ENCODE measurements at regions not wholly inside any gene's neighbourhood (a gene's known extent, or its start where the extent isn't known, plus 50 kb on each side); places are given as distances from the start of the nearest gene placed in this dataset.

- H3K4me3 Mint-ChIP-seq, result no peak overlapping the region
- H3K9me3 Mint-ChIP-seq, result peaks cover 16% of the 10 kb centered on the region
- intact Hi-C loops (cut with micrococcal nuclease), result no loop called here
- H3K27me3 Mint-ChIP-seq, result peaks cover 1% of the 10 kb centered on the region
- DNase-seq, result no peak
- H3K27ac Mint-ChIP-seq, result no peak overlapping the region
- H3K36me3 Mint-ChIP-seq (ENCODE audit: low read depth), result peaks cover 2% of the 10 kb centered on the region
- peaks cover 1% of the 10 kb centered on the region for H3K4me1 Mint-ChIP-seq
Observed at GRCh38 chr12:116642106-116642505, 82.9 kb downstream of the MAP1LC3B2 start.

- no peak overlapping the region for H3K27ac Mint-ChIP-seq
- intact Hi-C loops (cut with micrococcal nuclease), result no loop called here
- no peak for DNase-seq
- H3K4me1 Mint-ChIP-seq, result peaks cover 1% of the 10 kb centered on the region
- peaks cover 2% of the 10 kb centered on the region for H3K36me3 Mint-ChIP-seq (ENCODE audit: low read depth)
- no peak overlapping the region for H3K4me3 Mint-ChIP-seq
- peaks cover 12% of the 10 kb centered on the region for H3K9me3 Mint-ChIP-seq
- H3K27me3 Mint-ChIP-seq, result peaks cover 14% of the 10 kb centered on the region
Observed at GRCh38 chr12:116640281-116640680, 81.1 kb downstream of the MAP1LC3B2 start.

GRCh38 chr12:116639765-116640164, 80.6 kb downstream of the MAP1LC3B2 start:
- H3K27me3 Mint-ChIP-seq, result peaks cover 17% of the 10 kb centered on the region
- no peak overlapping the region for H3K27ac Mint-ChIP-seq
- no peak for DNase-seq
- H3K9me3 Mint-ChIP-seq, result peaks cover 12% of the 10 kb centered on the region
- H3K36me3 Mint-ChIP-seq (ENCODE audit: low read depth), result peaks cover 2% of the 10 kb centered on the region
- intact Hi-C loops (cut with micrococcal nuclease), result no loop called here
- H3K4me1 Mint-ChIP-seq, result peaks cover 1% of the 10 kb centered on the region
- no peak overlapping the region for H3K4me3 Mint-ChIP-seq

- no peaks in the 10 kb centered on the region for H3K36me3 Mint-ChIP-seq (ENCODE audit: low read depth)
- peaks cover 1% of the 10 kb centered on the region for H3K4me1 Mint-ChIP-seq
- intact Hi-C loops (cut with micrococcal nuclease), result no loop called here
- H3K27me3 Mint-ChIP-seq, result peaks cover 26% of the 10 kb centered on the region
- no peak overlapping the region for H3K4me3 Mint-ChIP-seq
- no peak for DNase-seq
- no peak overlapping the region for H3K27ac Mint-ChIP-seq
- H3K9me3 Mint-ChIP-seq, result peaks cover 8% of the 10 kb centered on the region
Observed at GRCh38 chr12:116638376-116638775, 79.2 kb downstream of the MAP1LC3B2 start.

GRCh38 chr12:116637589-116638150, 78.5 kb downstream of the MAP1LC3B2 start:
- H3K9me3 Mint-ChIP-seq, result peaks cover 6% of the 10 kb centered on the region
- H3K27ac Mint-ChIP-seq, result no peak overlapping the region
- H3K4me3 Mint-ChIP-seq, result no peak overlapping the region
- no peaks in the 10 kb centered on the region for H3K36me3 Mint-ChIP-seq (ENCODE audit: low read depth)
- DNase-seq, result no peak
- peaks cover 1% of the 10 kb centered on the region for H3K4me1 Mint-ChIP-seq
- intact Hi-C loops (cut with micrococcal nuclease), result no loop called here
- peaks cover 28% of the 10 kb centered on the region for H3K27me3 Mint-ChIP-seq

GRCh38 chr12:116636608-116637519, 77.7 kb downstream of the MAP1LC3B2 start:
- no peak overlapping the region for H3K27ac Mint-ChIP-seq
- H3K36me3 Mint-ChIP-seq (ENCODE audit: low read depth), result no peaks in the 10 kb centered on the region
- H3K27me3 Mint-ChIP-seq, result peaks cover 28% of the 10 kb centered on the region
- intact Hi-C loops (cut with micrococcal nuclease), result no loop called here
- no peaks in the 10 kb centered on the region for H3K9me3 Mint-ChIP-seq
- no peak for DNase-seq
- no peaks in the 10 kb centered on the region for H3K4me1 Mint-ChIP-seq
- no peak overlapping the region for H3K4me3 Mint-ChIP-seq

- no peaks in the 10 kb centered on the region for H3K9me3 Mint-ChIP-seq
- H3K36me3 Mint-ChIP-seq (ENCODE audit: low read depth), result no peaks in the 10 kb centered on the region
- no peak overlapping the region for H3K27ac Mint-ChIP-seq
- DNase-seq, result no peak
- H3K4me3 Mint-ChIP-seq, result no peak overlapping the region
- no peaks in the 10 kb centered on the region for H3K4me1 Mint-ChIP-seq
- peaks cover 30% of the 10 kb centered on the region for H3K27me3 Mint-ChIP-seq
- intact Hi-C loops (cut with micrococcal nuclease), result no loop called here
Observed at GRCh38 chr12:116635487-116635886, 76.3 kb downstream of the MAP1LC3B2 start.

GRCh38 chr12:116633476-116633875, 74.3 kb downstream of the MAP1LC3B2 start:
- no peak overlapping the region for H3K4me3 Mint-ChIP-seq
- H3K4me1 Mint-ChIP-seq, result no peaks in the 10 kb centered on the region
- no peaks in the 10 kb centered on the region for H3K36me3 Mint-ChIP-seq (ENCODE audit: low read depth)

GRCh38 chr12:116631619-116632018, 72.4 kb downstream of the MAP1LC3B2 start:
- Mint-ChIP-seq H3K36me3 (ENCODE audit: low read depth) (no peaks in the 10 kb centered on the region), H3K9me3 (no peaks in the 10 kb centered on the region)
- intact Hi-C loops (cut with micrococcal nuclease), result no loop called here

More at GRCh38 chr12:116633476-116633875, 74.3 kb downstream of the MAP1LC3B2 start:
- DNase-seq, result no peak
- Mint-ChIP-seq H3K27ac (no peak overlapping the region), H3K9me3 (no peaks in the 10 kb centered on the region), H3K27me3 (peaks cover 38% of the 10 kb centered on the region)
- intact Hi-C loops (cut with micrococcal nuclease), result no loop called here

GRCh38 chr12:116630762-116631161, 71.6 kb downstream of the MAP1LC3B2 start:
- Mint-ChIP-seq H3K4me3 (no peak overlapping the region), H3K4me1 (no peaks in the 10 kb centered on the region), H3K36me3 (ENCODE audit: low read depth) (no peaks in the 10 kb centered on the region), H3K27me3 (peaks cover 28% of the 10 kb centered on the region), H3K9me3 (no peaks in the 10 kb centered on the region), H3K27ac (no peak overlapping the region)
- no peak for DNase-seq
- intact Hi-C loops (cut with micrococcal nuclease), result no loop called here

More at GRCh38 chr12:116631619-116632018, 72.4 kb downstream of the MAP1LC3B2 start:
- DNase-seq, result no peak
- Mint-ChIP-seq H3K4me3 (no peak overlapping the region), H3K27me3 (peaks cover 34% of the 10 kb centered on the region), H3K4me1 (no peaks in the 10 kb centered on the region), H3K27ac (no peak overlapping the region)

GRCh38 chr12:116629480-116629879, 70.3 kb downstream of the MAP1LC3B2 start:
- Mint-ChIP-seq H3K36me3 (ENCODE audit: low read depth) (no peaks in the 10 kb centered on the region), H3K4me1 (no peaks in the 10 kb centered on the region), H3K9me3 (no peaks in the 10 kb centered on the region), H3K27me3 (peaks cover 18% of the 10 kb centered on the region), H3K4me3 (no peak overlapping the region), H3K27ac (no peak overlapping the region)
- DNase-seq, result no peak
- intact Hi-C loops (cut with micrococcal nuclease), result no loop called here

GRCh38 chr12:116628989-116629388, 69.8 kb downstream of the MAP1LC3B2 start:
- H3K27ac Mint-ChIP-seq, result no peak overlapping the region
- H3K4me1 Mint-ChIP-seq, result no peaks in the 10 kb centered on the region
- intact Hi-C loops (cut with micrococcal nuclease), result no loop called here
- H3K9me3 Mint-ChIP-seq, result no peaks in the 10 kb centered on the region
- no peak overlapping the region for H3K4me3 Mint-ChIP-seq
- H3K36me3 Mint-ChIP-seq (ENCODE audit: low read depth), result no peaks in the 10 kb centered on the region
- H3K27me3 Mint-ChIP-seq, result peaks cover 15% of the 10 kb centered on the region
- no peak for DNase-seq

GRCh38 chr12:116628450-116628793, 69.2 kb downstream of the MAP1LC3B2 start:
- intact Hi-C loops (cut with micrococcal nuclease), result no loop called here
- Mint-ChIP-seq H3K27me3 (peaks cover 12% of the 10 kb centered on the region), H3K4me3 (no peak overlapping the region), H3K4me1 (no peaks in the 10 kb centered on the region), H3K27ac (no peak overlapping the region), H3K36me3 (ENCODE audit: low read depth) (no peaks in the 10 kb centered on the region), H3K9me3 (no peaks in the 10 kb centered on the region)
- no peak for DNase-seq
